Mesendoderm (in vitro differentiated cells): ENCODE measurements at regions not wholly inside any gene's neighbourhood (a gene's known extent, or its start where the extent isn't known, plus 50 kb on each side); places are given as distances from the start of the nearest gene placed in this dataset.

Source experiments
- DNase-seq: peaks from one replicate; pipeline ENCODE4 v3.0.0; 2013
- H2AK5ac ChIP-seq: 2 replicates; pipeline ENCODE4 v1.6.1; 2013; ENCODE audit warnings: low read length, inconsistent platforms
- H2BK120ac ChIP-seq: 2 replicates; pipeline ENCODE4 v1.6.1; 2013; ENCODE audit warnings: low read depth, mild to moderate bottlenecking, low read length, moderate library complexity, mixed read lengths
- H2BK15ac ChIP-seq: replicated peaks from 2 replicates; pipeline ENCODE4 v1.6.1; 2013; ENCODE audit warnings: low read depth, mild to moderate bottlenecking, moderate library complexity
- H2BK5ac ChIP-seq: 2 replicates; pipeline ENCODE4 v1.6.1; 2013; ENCODE audit warnings: low read length, inconsistent platforms
- H3K18ac ChIP-seq: 2 replicates; pipeline ENCODE4 v1.6.1; 2013; ENCODE audit warnings: mild to moderate bottlenecking, low read length, mixed read lengths
- H3K23ac ChIP-seq: one replicate; pipeline ENCODE4 v1.6.1; 2013; ENCODE audit warnings: low read length
- H3K27ac ChIP-seq: 2 replicates; pipeline ENCODE4 v1.5.1; 2013; ENCODE audit warnings: low read depth, mild to moderate bottlenecking, inconsistent platforms, low read length, moderate library complexity
- H3K27me3 ChIP-seq: 2 replicates; pipeline ENCODE4 v1.6.1; 2013; ENCODE audit warnings: low read length, control low read depth, mild to moderate bottlenecking, inconsistent platforms; ENCODE audit not compliant: insufficient read depth, poor library complexity
- H3K36me3 ChIP-seq: 2 replicates; pipeline ENCODE4 v1.6.1; 2013; ENCODE audit warnings: low read length, inconsistent platforms; ENCODE audit not compliant: control insufficient read depth, insufficient read depth
- H3K4ac ChIP-seq: one replicate; pipeline ENCODE4 v1.6.1; 2013; ENCODE audit warnings: low read depth, mild to moderate bottlenecking, low read length, moderate library complexity
- H3K4me1 ChIP-seq: 2 replicates; pipeline ENCODE4 v1.6.1; 2013; ENCODE audit warnings: low read depth, low read length, inconsistent platforms; ENCODE audit not compliant: control insufficient read depth
- H3K4me2 ChIP-seq: 2 replicates; pipeline ENCODE4 v1.6.1; 2013; ENCODE audit warnings: low read length
- H3K4me3 ChIP-seq: 2 replicates; pipeline ENCODE4 v1.5.1; 2013; ENCODE audit warnings: mild to moderate bottlenecking, low read length
- H3K56ac ChIP-seq: one replicate; pipeline ENCODE4 v1.6.1; 2013; ENCODE audit warnings: low read length
- H3K79me1 ChIP-seq: 2 replicates; pipeline ENCODE4 v1.6.1; 2013; ENCODE audit warnings: low read length, inconsistent platforms
- H3K79me2 ChIP-seq: 2 replicates; pipeline ENCODE4 v1.6.1; 2013; ENCODE audit warnings: mild to moderate bottlenecking, low read length; ENCODE audit not compliant: control insufficient read depth, insufficient read depth
- H3K9ac ChIP-seq: 2 replicates; pipeline ENCODE4 v1.6.1; 2013; ENCODE audit warnings: low read length, inconsistent platforms
- H4K5ac ChIP-seq: one replicate; pipeline ENCODE4 v1.6.1; 2013; ENCODE audit warnings: low read length
- H4K8ac ChIP-seq: one replicate; pipeline ENCODE4 v1.6.1; 2013; ENCODE audit warnings: low read depth, mild to moderate bottlenecking, control low read depth, low read length, moderate library complexity
- WGBS: extraction: QIAGEN DNeasy Blood & Tissue Kit; methylation state at CpG from one replicate; pipeline ENCODE4 v1.1.7; 2013; ENCODE audit warnings: low lambda C conversion rate, missing lambda C conversion rate; ENCODE audit not compliant: insufficient coverage; ENCODE audit errors: extremely low coverage; 5-methylcytosine and 5-hydroxymethylcytosine counted together

DNA sequence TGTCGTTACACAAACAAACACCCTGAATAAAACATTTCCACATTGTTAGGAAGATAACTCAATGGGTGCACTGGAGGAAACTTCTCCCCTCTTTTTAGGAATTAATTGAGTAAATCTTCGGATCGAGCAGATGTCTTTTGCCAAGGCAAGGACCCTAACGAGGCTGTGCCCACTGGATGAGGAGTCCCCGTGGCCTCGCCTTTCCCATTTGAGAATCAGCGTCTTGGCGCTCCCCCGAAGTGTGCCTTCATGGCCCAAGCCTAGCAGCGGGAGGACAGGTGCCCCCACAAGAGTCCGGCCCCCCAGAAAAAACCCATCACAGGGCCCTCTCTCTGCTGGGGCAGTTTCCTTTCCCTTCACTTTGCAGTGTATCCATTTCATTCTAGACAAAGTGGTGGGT is 246.6 kb downstream of the BCL11B start:
- no peak overlapping the region for H3K4me3 ChIP-seq
- no peak overlapping the region for H3K56ac ChIP-seq
- WGBS = no CpG with 5 or more reads among the region's 11 CpGs
- no peak overlapping the region for H3K27ac ChIP-seq
- H3K79me1 ChIP-seq = no peaks in the 10 kb centered on the region
- H2BK5ac ChIP-seq = no peak overlapping the region
- H3K4me1 ChIP-seq = no peaks in the 10 kb centered on the region
- no peak overlapping the region for H3K23ac ChIP-seq
- no peak overlapping the region for H3K9ac ChIP-seq
- H3K79me2 ChIP-seq = no peaks in the 10 kb centered on the region
- H2BK15ac ChIP-seq = no peak overlapping the region
- H2BK120ac ChIP-seq = no peak overlapping the region
- no peaks in the 10 kb centered on the region for H3K36me3 ChIP-seq
- H3K27me3 ChIP-seq = no peaks in the 10 kb centered on the region
- H4K8ac ChIP-seq = no peak overlapping the region
- no peak for DNase-seq
- no peak overlapping the region for H3K18ac ChIP-seq
- no peak overlapping the region for H2AK5ac ChIP-seq
- no peak overlapping the region for H4K5ac ChIP-seq
- no peak overlapping the region for H3K4me2 ChIP-seq
- no peak overlapping the region for H3K4ac ChIP-seq

- Histone ChIP-seq H3K4me1 (no peaks in the 10 kb centered on the region), H3K4ac (no peak overlapping the region), H3K23ac (no peak overlapping the region), H3K9ac (no peak overlapping the region), H3K27me3 (no peaks in the 10 kb centered on the region), H2BK120ac (no peak overlapping the region), H3K4me3 (no peak overlapping the region), H3K79me1 (no peaks in the 10 kb centered on the region), H3K27ac (no peak overlapping the region), H2AK5ac (peak overlapping the region; percentile 10), H3K18ac (no peak overlapping the region), H2BK15ac (no peak overlapping the region), H4K5ac (peak overlapping the region; percentile 81), H3K56ac (no peak overlapping the region), H3K36me3 (no peaks in the 10 kb centered on the region), H2BK5ac (no peak overlapping the region), H3K4me2 (no peak overlapping the region), H4K8ac (no peak overlapping the region), H3K79me2 (no peaks in the 10 kb centered on the region)
- no CpG with 5 or more reads among the region's 2 CpGs for WGBS
- DNase-seq = peak; percentile 60
Measured at GRCh38 chr14:99026471-99026870, 245.5 kb downstream of the BCL11B start.

GRCh38 chr14:99028041-99028440 is 244.0 kb downstream of the BCL11B start:
- Histone ChIP-seq H2BK5ac (no peak overlapping the region), H4K5ac (no peak overlapping the region), H3K36me3 (no peaks in the 10 kb centered on the region), H2BK120ac (no peak overlapping the region), H3K4me2 (no peak overlapping the region), H3K79me2 (no peaks in the 10 kb centered on the region), H2BK15ac (no peak overlapping the region), H3K27me3 (no peaks in the 10 kb centered on the region), H3K23ac (no peak overlapping the region), H2AK5ac (no peak overlapping the region), H3K79me1 (no peaks in the 10 kb centered on the region), H3K56ac (no peak overlapping the region), H3K18ac (no peak overlapping the region), H3K27ac (no peak overlapping the region), H3K9ac (no peak overlapping the region), H3K4me1 (no peaks in the 10 kb centered on the region), H3K4me3 (no peak overlapping the region), H3K4ac (no peak overlapping the region), H4K8ac (no peak overlapping the region)
- DNase-seq = peak; percentile 23
- no CpG with 5 or more reads among the region's 6 CpGs for WGBS

DNA sequence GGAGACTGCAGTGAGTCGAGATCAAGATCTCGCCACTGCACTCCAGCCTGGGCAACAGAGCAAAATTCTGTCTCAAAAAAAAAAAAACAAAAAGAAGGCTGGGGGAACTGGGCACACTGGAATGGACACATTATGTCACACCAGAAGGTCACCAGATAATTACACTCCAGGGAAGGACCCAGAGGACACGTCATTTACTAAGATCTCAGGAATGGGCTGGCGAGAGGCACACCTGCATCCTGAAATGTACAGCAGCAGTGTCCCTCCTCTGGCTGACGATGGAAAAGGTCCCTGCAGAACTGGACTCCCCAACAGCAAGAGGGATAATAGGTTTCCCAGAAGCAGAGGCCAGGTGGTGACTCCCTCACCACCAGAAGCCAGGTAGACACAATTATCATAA is 243.5 kb downstream of the BCL11B start:
- H3K27ac ChIP-seq = no peak overlapping the region
- H3K4ac ChIP-seq = no peak overlapping the region
- H3K18ac ChIP-seq = no peak overlapping the region
- no peak overlapping the region for H4K8ac ChIP-seq
- no peak for DNase-seq
- H3K79me1 ChIP-seq = no peaks in the 10 kb centered on the region
- no peaks in the 10 kb centered on the region for H3K79me2 ChIP-seq
- no peak overlapping the region for H2BK5ac ChIP-seq
- no peak overlapping the region for H3K56ac ChIP-seq
- H4K5ac ChIP-seq = no peak overlapping the region
- no peak overlapping the region for H3K23ac ChIP-seq
- no peaks in the 10 kb centered on the region for H3K27me3 ChIP-seq
- no peaks in the 10 kb centered on the region for H3K4me1 ChIP-seq
- no CpG with 5 or more reads among the region's 5 CpGs for WGBS
- H3K4me3 ChIP-seq = no peak overlapping the region
- H2BK15ac ChIP-seq = no peak overlapping the region
- no peaks in the 10 kb centered on the region for H3K36me3 ChIP-seq
- H2BK120ac ChIP-seq = no peak overlapping the region
- H2AK5ac ChIP-seq = no peak overlapping the region
- H3K4me2 ChIP-seq = no peak overlapping the region
- no peak overlapping the region for H3K9ac ChIP-seq

DNA sequence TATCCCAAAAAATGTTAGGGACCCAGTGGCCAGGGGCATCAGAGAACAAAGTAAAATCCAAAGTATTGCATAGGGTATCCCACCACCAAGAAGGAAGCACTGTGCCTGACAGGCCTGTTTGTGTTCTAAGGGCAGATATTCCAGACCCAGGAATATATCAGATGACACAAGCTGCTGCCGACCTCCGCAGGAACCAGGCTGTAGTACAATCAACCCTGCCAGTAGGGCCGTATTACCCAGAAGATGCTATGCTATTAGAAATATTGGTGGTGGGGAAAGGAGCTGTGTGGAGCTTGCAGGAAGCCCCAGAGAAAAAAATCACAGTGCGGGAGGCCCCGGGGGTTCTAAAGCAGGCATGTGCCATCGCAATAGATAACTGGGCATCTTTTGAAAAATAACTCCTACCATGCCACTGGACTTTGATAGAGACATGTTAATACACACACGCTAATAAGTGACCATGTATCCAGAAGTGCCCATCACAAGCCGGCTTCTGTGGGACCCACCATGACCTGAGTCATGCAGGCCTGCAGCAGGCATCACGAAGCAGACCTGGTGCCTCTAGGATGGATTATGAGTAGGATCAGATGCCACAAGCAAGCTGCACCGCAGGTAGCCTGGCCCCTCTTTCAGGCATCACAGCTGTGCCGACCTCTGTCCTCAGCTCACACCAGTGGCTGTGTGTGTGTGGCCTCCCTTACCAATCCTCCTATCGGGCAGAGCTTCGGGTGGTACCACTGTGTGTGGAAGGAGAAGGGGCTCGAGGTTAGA is 242.7 kb downstream of the BCL11B start:
- Histone ChIP-seq H2BK5ac (no peak overlapping the region), H3K27me3 (no peaks in the 10 kb centered on the region), H2BK15ac (no peak overlapping the region), H3K4me1 (no peaks in the 10 kb centered on the region), H2BK120ac (no peak overlapping the region), H3K4me2 (no peak overlapping the region), H3K27ac (no peak overlapping the region), H3K79me1 (no peaks in the 10 kb centered on the region), H3K4ac (no peak overlapping the region), H4K8ac (no peak overlapping the region), H3K23ac (no peak overlapping the region), H4K5ac (no peak overlapping the region), H3K4me3 (no peak overlapping the region), H3K79me2 (no peaks in the 10 kb centered on the region), H3K9ac (no peak overlapping the region), H3K36me3 (no peaks in the 10 kb centered on the region), H2AK5ac (no peak overlapping the region), H3K56ac (no peak overlapping the region), H3K18ac (no peak overlapping the region)
- WGBS = no CpG with 5 or more reads among the region's 14 CpGs
- DNase-seq = no peak

DNA sequence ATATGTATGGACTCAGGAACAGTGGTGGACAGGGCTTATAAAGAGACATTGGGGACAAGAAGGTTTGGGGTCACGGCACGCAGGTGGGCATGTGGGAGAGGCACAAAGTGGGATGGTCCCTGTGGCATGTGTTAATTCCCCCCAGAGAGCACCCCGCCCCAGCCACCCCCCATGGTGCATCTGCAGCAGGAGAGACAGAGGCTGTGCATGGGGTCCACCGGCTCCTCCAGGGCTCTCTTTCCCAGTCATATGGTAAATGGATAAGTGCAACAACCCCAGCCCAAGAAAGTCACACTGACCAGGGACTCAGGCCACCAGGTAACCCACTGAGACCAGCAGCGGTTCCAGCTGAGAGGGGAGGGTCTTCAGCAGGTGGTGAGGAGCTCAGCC is 242.1 kb downstream of the BCL11B start:
- Histone ChIP-seq H2BK5ac (no peak overlapping the region), H3K4me2 (no peak overlapping the region), H3K4ac (no peak overlapping the region), H3K23ac (no peak overlapping the region), H2BK120ac (no peak overlapping the region), H3K4me3 (no peak overlapping the region), H3K9ac (no peak overlapping the region), H3K56ac (no peak overlapping the region), H3K79me2 (no peaks in the 10 kb centered on the region), H3K36me3 (no peaks in the 10 kb centered on the region), H3K18ac (no peak overlapping the region), H2AK5ac (no peak overlapping the region), H4K8ac (no peak overlapping the region), H3K79me1 (no peaks in the 10 kb centered on the region), H2BK15ac (no peak overlapping the region), H3K4me1 (no peaks in the 10 kb centered on the region), H4K5ac (no peak overlapping the region), H3K27ac (no peak overlapping the region), H3K27me3 (no peaks in the 10 kb centered on the region)
- no CpG with 5 or more reads among the region's 5 CpGs for WGBS
- no peak for DNase-seq
